ENCODE measurements at regions not wholly inside any gene's neighbourhood (a gene's known extent, or its start where the extent isn't known, plus 50 kb on each side); places are given as distances from the start of the nearest gene placed in this dataset.

- no peak for TF ChIP-seq EZH2 (IDR thresholded peaks at IDR 0.05; ENCODE audit: insufficient read depth, poor library complexity, severe bottlenecking)
- TF ChIP-seq EZH2phosphoT487 (IDR thresholded peaks at IDR 0.05; ENCODE audit: insufficient read depth, low read depth) = no peak
Observed at GRCh38 chr12:115470526-115470925, 786.6 kb upstream of the TBX3 start.

Data from GM23248 (cell line).